Ovary (tissue), 7 donors: ENCODE measurements at regions not wholly inside any gene's neighbourhood (a gene's known extent, or its start where the extent isn't known, plus 50 kb on each side); places are given as distances from the start of the nearest gene placed in this dataset.

ENCODE experiments used
- DNase-seq, 5 donors: peaks; one replicate each; pipeline ENCODE4 v3.0.0-alpha.2; 2019 to 2020
- H3K27ac ChIP-seq, 2 donors: fragments of 200-600 bp; one replicate each; pipeline versions ENCODE4 v1.5.1 to v1.8.0; 2019 to 2022
- H3K27me3 ChIP-seq: fragments of 200-600 bp; one replicate; pipeline ENCODE4 v1.8.0; 2022
- H3K36me3 ChIP-seq: fragments of 200-600 bp; sonication (generic); one replicate; pipeline ENCODE4 v1.5.1; 2019
- H3K4me1 ChIP-seq: one replicate; pipeline ENCODE4 v1.8.1; 2013; ENCODE audit warnings: mild to moderate bottlenecking, moderate library complexity; ENCODE audit not compliant: insufficient read depth
- H3K4me3 ChIP-seq: fragments of 200-600 bp; sonication (generic); one replicate; pipeline ENCODE4 v1.5.1; 2017
- H3K9me3 ChIP-seq, 2 donors: fragments of 200-600 bp in 1 of 2; sonication (generic) in 1 of 2; one replicate each; pipeline versions ENCODE4 v1.5.1 to v1.8.1; 2013 to 2019; ENCODE audit warnings: mild to moderate bottlenecking in 1 of 2, moderate library complexity in 1 of 2
- CTCF ChIP-seq, 3 donors: fragments of 450-650 bp in 2 of 3; fragments of 200-600 bp in 1 of 3; IDR thresholded peaks; one replicate each; pipeline versions ENCODE4 v1.5.1 to v1.8.0; 2016 to 2022; ENCODE audit warnings: antibody characterized with exemption in 3 of 3, mild to moderate bottlenecking in 1 of 3
- EP300 ChIP-seq: sonication (generic); formaldehyde crosslinking; IDR thresholded peaks from one replicate; pipeline ENCODE4 v1.6.1; 2017; ENCODE audit warnings: antibody characterized with exemption
- POLR2A ChIP-seq: fragments of 450-650 bp; IDR thresholded peaks from one replicate; pipeline ENCODE4 v1.6.1; 2017; ENCODE audit warnings: antibody characterized with exemption, mild to moderate bottlenecking, moderate library complexity
- WGBS, 3 donors: extraction: QIAGEN DNeasy Blood & Tissue Kit in 1 of 3; methylation state at CpG; one replicate each; pipeline versions ENCODE4 v1.1.5 to v1.1.7; 2013 to 2017; 5-methylcytosine and 5-hydroxymethylcytosine counted together
- intact Hi-C, 4 donors: fragments of 100-400 bp; cut with DNase I; formaldehyde crosslinking; loops; one replicate each; pipeline versions ENCODE4 v1.11.0 to v1.15.1; 2022 to 2023
- donor health status: DM: no; HTN: no; CAD: no; lungs with moderate emphysema.
- donor health status: DM: no; HTN: no; CAD: no.
- donor health status: Bipolar disorder and iron deficiency.
- donor health status: DM: no; HTN: no; CAD: no.
- donor health status: DM: yes; HTN: yes; CAD: no.

GRCh38 chr2:15772086-15772595 is 168.2 kb upstream of the MYCN start:
- intact Hi-C loops, result no loop called here
- Histone ChIP-seq H3K4me3 (no peak overlapping the region), H3K4me1 (no peaks in the 10 kb centered on the region), H3K27me3 (no peaks in the 10 kb centered on the region), H3K9me3 (no peaks in the 10 kb centered on the region), H3K36me3 (no peaks in the 10 kb centered on the region), H3K27ac (no peak overlapping the region)
- WGBS, 3 donors, result 82 to 86% (median 82%) methylated on average over 10 of the region's 10 CpGs
- DNase-seq, result no peak
- TF ChIP-seq CTCF (IDR thresholded peaks at IDR 0.05) (no peak), POLR2A (no peak), EP300 (no peak)

- H3K9me3 ChIP-seq, result no peaks in the 10 kb centered on the region
- H3K27me3 ChIP-seq, result no peaks in the 10 kb centered on the region
- no peaks in the 10 kb centered on the region for H3K36me3 ChIP-seq
- no peak overlapping the region for H3K4me3 ChIP-seq
- H3K27ac ChIP-seq, result no peak overlapping the region
- 70 to 76% (median 74%) methylated on average over 5 of the region's 5 CpGs for WGBS, 3 donors
- TF ChIP-seq EP300 (no peak), POLR2A (no peak), CTCF (IDR thresholded peaks at IDR 0.05) (no peak)
- DNase-seq, result no peak
- H3K4me1 ChIP-seq, result no peaks in the 10 kb centered on the region
- intact Hi-C loops, result no loop called here
These were observed 167.7 kb upstream of the MYCN start for GRCh38 chr2:15772681-15773080.

GRCh38 chr2:15773204-15773603 is 167.1 kb upstream of the MYCN start:
- TF ChIP-seq EP300 (no peak), POLR2A (no peak), CTCF (IDR thresholded peaks at IDR 0.05) (no peak)
- Histone ChIP-seq H3K27me3 (no peaks in the 10 kb centered on the region), H3K36me3 (no peaks in the 10 kb centered on the region), H3K27ac (no peak overlapping the region), H3K4me3 (no peak overlapping the region), H3K9me3 (no peaks in the 10 kb centered on the region), H3K4me1 (no peaks in the 10 kb centered on the region)
- no peak for DNase-seq
- 82 to 95% (median 84%) methylated on average over 8 of the region's 8 CpGs for WGBS, 3 donors
- intact Hi-C loops, result no loop called here

GRCh38 chr2:15773846-15774245 is 166.5 kb upstream of the MYCN start:
- no peaks in the 10 kb centered on the region for H3K9me3 ChIP-seq
- no peak for TF ChIP-seq CTCF (IDR thresholded peaks at IDR 0.05)
- TF ChIP-seq EP300, result no peak
- no peak for TF ChIP-seq POLR2A
- intact Hi-C loops, result no loop called here
- no peaks in the 10 kb centered on the region for H3K27me3 ChIP-seq
- no peak for DNase-seq
- H3K4me1 ChIP-seq, result no peaks in the 10 kb centered on the region
- H3K36me3 ChIP-seq, result no peaks in the 10 kb centered on the region
- H3K27ac ChIP-seq, result no peak overlapping the region
- H3K4me3 ChIP-seq, result no peak overlapping the region
- 90 to 93% (median 92%) methylated on average over 5 of the region's 5 CpGs for WGBS, 3 donors
